WTC11 (cell line): ENCODE measurements at regions not wholly inside any gene's neighbourhood (a gene's known extent, or its start where the extent isn't known, plus 50 kb on each side); places are given as distances from the start of the nearest gene placed in this dataset.

Experiments
- CBFB ChIP-seq: sonication (generic); formaldehyde crosslinking; IDR thresholded peaks from 2 replicates; pipeline ENCODE4 v1.8.1; 2022; ENCODE audit warnings: mild to moderate bottlenecking, low read depth, missing genetic modification reagents
- CREB1 ChIP-seq: sonication (generic); formaldehyde crosslinking; IDR thresholded peaks from 2 replicates; pipeline ENCODE4 v1.8.0; 2023; ENCODE audit warnings: mild to moderate bottlenecking, missing genetic modification reagents
- GRHL2 ChIP-seq: fragments of 250-450 bp; sonication (Bioruptor Pico); IDR thresholded peaks from 2 replicates; pipeline ENCODE4 v1.8.0; 2022; ENCODE audit warnings: mild to moderate bottlenecking, moderate library complexity; ENCODE audit not compliant: insufficient replicate concordance, severe bottlenecking
- NR2C2 ChIP-seq: sonication (generic); formaldehyde crosslinking; IDR thresholded peaks from 2 replicates; pipeline ENCODE4 v1.8.0; 2022; ENCODE audit warnings: mild to moderate bottlenecking, missing genetic modification reagents
- SP1 ChIP-seq: sonication (generic); formaldehyde crosslinking; conservative IDR thresholded peaks from 2 replicates; pipeline ENCODE4 v1.8.1; 2022; ENCODE audit warnings: missing genetic modification reagents
- TCF7 ChIP-seq: sonication (generic); formaldehyde crosslinking; IDR thresholded peaks from 2 replicates; pipeline ENCODE4 v1.8.0; 2022; ENCODE audit warnings: mild to moderate bottlenecking, low read depth, missing genetic modification reagents, moderate library complexity
- TF ChIP-seq, protein P1 (sequence below): sonication (generic); formaldehyde crosslinking; IDR thresholded peaks from 2 replicates; pipeline ENCODE4 v1.8.1; 2023; ENCODE audit warnings: mild to moderate bottlenecking, moderate library complexity, missing genetic modification reagents
- TF ChIP-seq, protein P2 (sequence below): sonication (generic); formaldehyde crosslinking; IDR thresholded peaks from 2 replicates; pipeline ENCODE4 v1.8.1; 2023; ENCODE audit warnings: mild to moderate bottlenecking, missing genetic modification reagents
- TF ChIP-seq, protein P3 (sequence below): fragments of 200-600 bp; IDR thresholded peaks from 2 replicates; pipeline ENCODE4 v1.8.0; 2022; ENCODE audit warnings: antibody characterized with exemption
- TF ChIP-seq, protein P4 (sequence below): sonication (generic); formaldehyde crosslinking; IDR thresholded peaks from 2 replicates; pipeline ENCODE4 v1.8.1; 2022; ENCODE audit warnings: low read depth, missing genetic modification reagents, borderline replicate concordance

DNA sequence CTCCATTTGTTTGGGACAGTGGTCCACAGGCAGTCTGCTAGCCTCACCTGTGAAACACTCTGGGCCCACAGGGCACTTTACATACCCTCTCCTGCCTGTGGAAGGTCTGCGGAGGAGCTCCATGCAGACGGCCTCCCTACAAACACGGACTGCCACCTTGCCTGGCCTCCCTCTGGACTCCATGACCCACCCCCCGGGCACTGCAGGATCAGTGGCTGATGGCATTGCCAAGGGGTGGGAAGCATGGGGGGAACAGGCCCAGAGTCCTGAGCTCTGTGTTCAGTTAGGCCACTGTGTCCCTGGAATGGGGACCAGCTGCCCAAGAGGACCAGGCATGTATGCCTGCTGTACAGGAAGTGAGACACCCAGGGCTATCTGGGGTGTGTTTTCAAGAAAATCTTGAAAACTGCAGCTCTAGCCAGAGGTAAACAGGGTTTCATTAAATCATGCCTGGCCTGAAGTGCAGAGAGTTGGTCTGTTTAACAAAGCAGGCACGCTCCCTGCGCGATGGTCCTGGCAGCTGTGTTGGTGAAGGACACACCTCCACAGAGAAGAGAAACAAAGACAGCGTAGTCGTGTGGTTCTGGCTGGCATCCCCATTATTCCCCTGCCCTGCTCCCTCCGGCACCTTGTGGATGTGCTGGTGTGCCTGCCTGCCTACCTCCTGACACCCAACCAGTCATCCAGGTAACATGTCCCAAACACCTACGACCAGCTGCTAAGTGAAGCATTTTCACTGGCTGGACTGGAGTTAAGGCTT lies 470.8 kb upstream of the ZMIZ1 start:
- TF ChIP-seq, protein P1, sequence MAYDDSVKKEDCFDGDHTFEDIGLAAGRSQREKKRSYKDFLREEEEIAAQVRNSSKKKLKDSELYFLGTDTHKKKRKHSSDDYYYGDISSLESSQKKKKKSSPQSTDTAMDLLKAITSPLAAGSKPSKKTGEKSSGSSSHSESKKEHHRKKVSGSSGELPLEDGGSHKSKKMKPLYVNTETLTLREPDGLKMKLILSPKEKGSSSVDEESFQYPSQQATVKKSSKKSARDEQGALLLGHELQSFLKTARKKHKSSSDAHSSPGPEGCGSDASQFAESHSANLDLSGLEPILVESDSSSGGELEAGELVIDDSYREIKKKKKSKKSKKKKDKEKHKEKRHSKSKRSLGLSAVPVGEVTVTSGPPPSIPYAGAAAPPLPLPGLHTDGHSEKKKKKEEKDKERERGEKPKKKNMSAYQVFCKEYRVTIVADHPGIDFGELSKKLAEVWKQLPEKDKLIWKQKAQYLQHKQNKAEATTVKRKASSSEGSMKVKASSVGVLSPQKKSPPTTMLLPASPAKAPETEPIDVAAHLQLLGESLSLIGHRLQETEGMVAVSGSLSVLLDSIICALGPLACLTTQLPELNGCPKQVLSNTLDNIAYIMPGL (CRISPR knock-in tag): no peak
- TF ChIP-seq, protein P2, sequence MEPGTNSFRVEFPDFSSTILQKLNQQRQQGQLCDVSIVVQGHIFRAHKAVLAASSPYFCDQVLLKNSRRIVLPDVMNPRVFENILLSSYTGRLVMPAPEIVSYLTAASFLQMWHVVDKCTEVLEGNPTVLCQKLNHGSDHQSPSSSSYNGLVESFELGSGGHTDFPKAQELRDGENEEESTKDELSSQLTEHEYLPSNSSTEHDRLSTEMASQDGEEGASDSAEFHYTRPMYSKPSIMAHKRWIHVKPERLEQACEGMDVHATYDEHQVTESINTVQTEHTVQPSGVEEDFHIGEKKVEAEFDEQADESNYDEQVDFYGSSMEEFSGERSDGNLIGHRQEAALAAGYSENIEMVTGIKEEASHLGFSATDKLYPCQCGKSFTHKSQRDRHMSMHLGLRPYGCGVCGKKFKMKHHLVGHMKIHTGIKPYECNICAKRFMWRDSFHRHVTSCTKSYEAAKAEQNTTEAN: no peak
- no peak for TF ChIP-seq CBFB (CRISPR knock-in tag)
- TF ChIP-seq, protein P3, sequence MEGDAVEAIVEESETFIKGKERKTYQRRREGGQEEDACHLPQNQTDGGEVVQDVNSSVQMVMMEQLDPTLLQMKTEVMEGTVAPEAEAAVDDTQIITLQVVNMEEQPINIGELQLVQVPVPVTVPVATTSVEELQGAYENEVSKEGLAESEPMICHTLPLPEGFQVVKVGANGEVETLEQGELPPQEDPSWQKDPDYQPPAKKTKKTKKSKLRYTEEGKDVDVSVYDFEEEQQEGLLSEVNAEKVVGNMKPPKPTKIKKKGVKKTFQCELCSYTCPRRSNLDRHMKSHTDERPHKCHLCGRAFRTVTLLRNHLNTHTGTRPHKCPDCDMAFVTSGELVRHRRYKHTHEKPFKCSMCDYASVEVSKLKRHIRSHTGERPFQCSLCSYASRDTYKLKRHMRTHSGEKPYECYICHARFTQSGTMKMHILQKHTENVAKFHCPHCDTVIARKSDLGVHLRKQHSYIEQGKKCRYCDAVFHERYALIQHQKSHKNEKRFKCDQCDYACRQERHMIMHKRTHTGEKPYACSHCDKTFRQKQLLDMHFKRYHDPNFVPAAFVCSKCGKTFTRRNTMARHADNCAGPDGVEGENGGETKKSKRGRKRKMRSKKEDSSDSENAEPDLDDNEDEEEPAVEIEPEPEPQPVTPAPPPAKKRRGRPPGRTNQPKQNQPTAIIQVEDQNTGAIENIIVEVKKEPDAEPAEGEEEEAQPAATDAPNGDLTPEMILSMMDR: no peak
- no peak for TF ChIP-seq CREB1 (CRISPR knock-in tag)
- TF ChIP-seq, protein P4, sequence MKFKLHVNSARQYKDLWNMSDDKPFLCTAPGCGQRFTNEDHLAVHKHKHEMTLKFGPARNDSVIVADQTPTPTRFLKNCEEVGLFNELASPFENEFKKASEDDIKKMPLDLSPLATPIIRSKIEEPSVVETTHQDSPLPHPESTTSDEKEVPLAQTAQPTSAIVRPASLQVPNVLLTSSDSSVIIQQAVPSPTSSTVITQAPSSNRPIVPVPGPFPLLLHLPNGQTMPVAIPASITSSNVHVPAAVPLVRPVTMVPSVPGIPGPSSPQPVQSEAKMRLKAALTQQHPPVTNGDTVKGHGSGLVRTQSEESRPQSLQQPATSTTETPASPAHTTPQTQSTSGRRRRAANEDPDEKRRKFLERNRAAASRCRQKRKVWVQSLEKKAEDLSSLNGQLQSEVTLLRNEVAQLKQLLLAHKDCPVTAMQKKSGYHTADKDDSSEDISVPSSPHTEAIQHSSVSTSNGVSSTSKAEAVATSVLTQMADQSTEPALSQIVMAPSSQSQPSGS (CRISPR knock-in tag): no peak
- TF ChIP-seq GRHL2: no peak
- no peak for TF ChIP-seq TCF7 (CRISPR knock-in tag)
- TF ChIP-seq NR2C2 (CRISPR knock-in tag): no peak
- TF ChIP-seq SP1 (CRISPR knock-in tag): no peak
